Stimulated activated CD4-positive, alpha-beta T cell treated with anti-CD3 and anti-CD28 coated beads, Interleukin-2, amount 100 ng/mL, for 24 hours (primary cell): ENCODE measurements at regions not wholly inside any gene's neighbourhood (a gene's known extent, or its start where the extent isn't known, plus 50 kb on each side); places are given as distances from the start of the nearest gene placed in this dataset.

Experiments used
- DNase-seq, 2 donors: peaks; one replicate each; pipeline ENCODE4 v3.0.0-alpha.2; 2020

GRCh38 chr17:69856946-69857345, 218.1 kb upstream of the KCNJ16 start:
- DNase-seq: no peak

- no peak for DNase-seq
Measured at GRCh38 chr17:69857412-69857835, 217.6 kb upstream of the KCNJ16 start.

- DNase-seq: no peak
Measured at GRCh38 chr17:69858460-69858859, 216.6 kb upstream of the KCNJ16 start.

GRCh38 chr17:69860142-69860680, 214.8 kb upstream of the KCNJ16 start:
- no peak for DNase-seq

DNA sequence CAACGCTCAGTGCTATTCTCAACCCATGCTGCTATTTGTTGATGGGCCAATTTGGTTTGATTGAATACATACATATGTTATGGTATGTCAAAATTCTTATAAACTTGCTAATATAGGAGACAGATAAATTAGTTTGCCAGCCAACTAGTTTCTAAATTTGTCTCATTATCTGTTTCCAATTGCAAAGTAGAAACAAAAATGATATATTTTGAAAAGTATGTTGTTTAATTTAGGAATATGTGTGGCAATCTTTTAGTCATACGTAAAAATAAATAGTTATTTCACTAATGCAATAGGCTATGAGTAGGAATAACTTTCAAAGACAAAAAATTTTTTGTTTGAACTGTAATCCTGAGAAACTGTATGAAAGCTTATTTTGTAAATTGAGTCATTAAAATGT, 210.6 kb upstream of the KCNJ16 start:
- DNase-seq: no peak

DNA sequence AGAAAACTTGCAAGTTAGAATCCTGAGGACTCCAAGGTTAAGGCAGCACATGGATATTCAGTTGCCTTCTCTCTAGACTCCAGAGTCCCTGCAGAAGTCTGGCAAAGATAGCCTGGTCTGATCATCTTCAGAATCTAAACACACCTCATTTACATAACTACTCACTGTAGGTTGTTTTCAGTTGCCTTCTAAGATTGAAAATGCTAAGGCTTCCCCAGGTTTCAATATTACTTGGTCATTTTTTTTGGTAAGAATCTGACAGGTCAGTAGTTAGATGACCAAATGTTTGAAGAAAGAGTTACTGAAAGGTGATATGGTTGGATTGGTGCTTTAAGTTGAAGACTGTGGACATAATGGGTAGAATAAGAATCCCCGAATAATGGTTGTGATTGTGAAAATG, 205.4 kb upstream of the KCNJ16 start:
- no peak for DNase-seq

DNA sequence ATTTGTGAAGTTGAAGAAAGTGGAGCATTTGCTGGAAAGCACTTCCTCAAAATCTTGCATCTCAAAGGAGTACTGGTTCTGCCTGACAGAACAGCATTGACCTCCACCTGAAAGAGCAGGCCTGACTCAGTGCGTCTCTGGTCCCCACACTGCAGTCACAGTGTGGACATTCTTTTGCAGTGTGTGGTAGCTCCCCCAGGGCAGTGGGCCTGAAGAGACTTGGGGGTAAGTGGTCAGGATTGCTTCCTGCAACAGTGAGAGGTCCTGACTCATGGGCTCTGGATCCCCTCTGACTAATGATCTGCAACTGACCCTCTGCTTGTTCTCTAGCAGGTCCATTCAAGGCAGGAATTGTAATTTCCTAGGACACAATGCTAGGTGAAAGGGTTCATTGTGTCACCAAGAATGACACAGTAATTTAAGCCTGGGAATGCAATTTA, 204.9 kb upstream of the KCNJ16 start:
- no peak for DNase-seq

DNA sequence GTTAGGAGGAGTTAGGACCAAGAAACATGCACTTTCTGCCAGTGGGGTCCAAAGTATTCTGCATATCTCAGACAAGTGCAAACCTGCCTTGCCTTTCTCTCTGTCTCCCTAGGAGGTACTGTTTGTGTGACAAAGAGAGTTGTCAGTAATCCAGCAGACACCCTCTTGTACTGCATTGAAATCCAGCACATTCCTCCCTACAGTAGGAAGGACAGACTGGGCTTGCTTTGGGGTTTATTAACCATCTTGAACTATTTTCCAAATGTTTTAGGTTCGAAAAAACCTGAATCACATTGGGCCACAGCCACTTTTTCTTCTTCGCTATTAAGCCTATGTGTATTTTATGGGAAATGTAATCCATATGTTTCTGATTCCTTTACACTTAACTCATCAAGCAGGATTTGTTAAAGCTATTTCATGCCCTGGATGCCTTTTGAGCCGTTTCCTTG, 204.2 kb upstream of the KCNJ16 start:
- DNase-seq: no peak

DNA sequence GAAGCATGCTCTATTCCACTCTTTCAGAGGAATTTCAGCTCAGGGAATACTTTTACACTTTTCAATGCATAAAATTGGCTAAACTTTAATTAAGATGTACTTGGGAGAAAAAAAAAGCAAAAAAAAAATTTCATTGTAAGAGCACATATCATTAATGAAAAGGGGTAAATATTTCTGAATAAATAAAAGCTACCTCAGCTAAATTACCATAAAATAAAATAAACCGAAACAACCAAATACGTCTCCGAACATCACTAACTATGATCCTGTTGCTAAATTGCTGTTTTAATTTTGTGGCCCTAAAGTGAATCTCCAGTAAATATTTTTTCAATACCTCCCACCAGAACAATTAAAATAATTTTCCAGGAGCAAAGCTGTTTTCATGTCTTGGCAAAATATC, 203.7 kb upstream of the KCNJ16 start:
- no peak for DNase-seq

- no peak for DNase-seq
Measured at GRCh38 chr17:69872675-69873262, 202.3 kb upstream of the KCNJ16 start.

DNA sequence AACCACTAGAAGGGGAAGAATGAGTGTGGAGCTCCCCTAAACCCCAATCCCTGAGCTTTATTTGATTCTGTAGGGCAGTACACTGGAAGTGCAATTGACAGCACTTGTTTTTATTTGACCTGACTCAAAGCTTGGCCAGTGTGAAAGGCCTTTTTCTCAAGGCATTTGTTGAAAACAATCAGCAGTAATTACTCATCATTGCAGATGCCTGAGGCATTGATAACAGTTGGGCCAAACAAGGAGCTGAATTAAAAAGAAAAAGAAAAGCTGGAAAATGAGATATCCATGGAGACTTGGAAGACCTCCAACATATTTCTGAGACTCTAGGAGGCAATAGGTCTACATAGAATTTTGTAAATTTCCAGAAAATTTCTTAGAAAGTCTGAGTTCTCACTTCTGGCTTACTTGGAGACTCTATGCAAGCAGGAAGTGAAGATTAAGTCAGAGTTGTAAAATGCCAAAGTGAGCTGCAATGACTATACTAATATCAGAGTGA, 200.8 kb upstream of the KCNJ16 start:
- DNase-seq: no peak

GRCh38 chr17:69876757-69877156, 198.3 kb upstream of the KCNJ16 start:
- no peak for DNase-seq

- no peak for DNase-seq
Measured at GRCh38 chr17:69878661-69879060, 196.4 kb upstream of the KCNJ16 start.

- DNase-seq: no peak
Measured at GRCh38 chr17:69879576-69879975, 195.4 kb upstream of the KCNJ16 start.

DNA sequence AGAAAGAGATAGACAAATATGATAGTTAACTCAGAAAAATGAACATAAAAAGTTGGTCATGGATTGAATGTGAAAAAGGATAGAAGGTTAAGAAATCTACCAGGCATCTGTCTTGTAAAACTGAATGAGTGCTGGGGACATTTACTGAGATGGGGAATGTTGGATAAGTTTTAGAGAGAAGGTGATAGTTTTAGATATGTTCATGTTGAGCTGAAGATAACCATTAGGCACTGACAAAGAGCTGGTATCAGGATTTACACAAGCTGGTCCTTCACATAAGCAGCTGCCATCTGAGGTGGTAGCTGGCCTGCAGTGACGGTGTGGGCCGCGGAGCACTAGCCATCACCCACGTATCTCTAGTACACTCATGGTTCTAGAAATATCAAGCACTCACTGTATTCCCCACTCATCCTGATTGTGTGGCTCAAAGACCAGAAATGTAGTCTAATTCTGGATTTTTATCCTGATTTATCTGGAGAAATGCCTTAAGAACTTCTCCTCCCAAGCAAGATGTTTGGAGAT, 194.4 kb upstream of the KCNJ16 start:
- DNase-seq: no peak

DNA sequence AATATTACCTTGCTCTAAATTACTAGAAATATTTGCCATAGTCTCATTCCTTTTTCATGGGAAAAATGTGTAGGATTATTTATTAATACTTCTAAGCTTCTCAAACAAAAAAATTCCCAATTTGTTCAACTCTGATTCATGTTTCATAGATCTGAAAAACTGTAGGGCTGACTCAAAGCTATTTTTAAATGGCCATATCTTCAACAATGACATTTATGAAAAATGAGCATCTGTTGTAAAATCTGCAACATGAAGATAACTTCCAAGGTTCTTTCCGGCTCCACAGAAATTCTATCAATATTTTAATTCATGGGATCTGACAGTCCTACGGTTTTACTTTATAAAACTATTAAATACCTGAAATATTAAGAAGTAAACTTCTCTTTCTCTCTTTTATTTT, 192.7 kb upstream of the KCNJ16 start:
- DNase-seq: no peak

GRCh38 chr17:69883120-69883519, 191.9 kb upstream of the KCNJ16 start:
- DNase-seq: no peak

DNA sequence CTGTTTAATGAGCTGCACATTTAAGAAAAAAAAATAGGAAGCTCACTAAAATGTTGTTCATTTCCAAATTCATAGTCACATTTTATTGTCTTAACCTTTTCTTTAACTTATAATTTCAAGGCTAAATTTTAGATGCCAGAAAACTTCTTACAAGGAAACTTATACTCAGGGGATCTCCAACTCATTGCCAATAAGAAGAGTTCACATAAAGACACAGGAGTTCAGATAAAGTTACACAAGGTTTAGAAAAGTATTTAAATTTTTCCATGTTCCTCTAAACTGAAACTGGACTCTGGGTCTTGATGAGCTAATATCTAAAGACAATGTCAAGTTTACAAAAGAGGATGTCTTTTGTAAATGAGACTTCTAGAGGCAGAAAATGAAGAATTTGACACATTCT, 190.7 kb upstream of the KCNJ16 start:
- no peak for DNase-seq

DNA sequence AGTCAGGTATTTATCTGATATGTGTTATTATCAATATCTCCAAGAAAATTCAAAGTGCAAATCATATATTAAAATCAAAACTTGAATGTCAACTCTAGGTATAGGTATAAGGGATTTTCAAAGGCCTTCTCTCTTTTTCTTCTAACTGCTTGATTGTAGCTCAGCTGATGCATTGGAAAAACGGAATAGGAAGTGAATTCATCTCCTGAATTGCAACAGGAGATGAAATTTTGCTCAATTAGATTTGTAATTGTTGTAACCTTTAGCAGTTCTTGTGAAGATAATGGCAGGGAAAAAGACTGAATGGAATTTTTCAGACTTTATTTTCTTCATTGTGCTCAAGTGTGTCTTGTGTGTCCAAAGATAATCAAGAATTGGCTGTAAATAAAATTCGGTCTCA, 190.2 kb upstream of the KCNJ16 start:
- DNase-seq: no peak

DNA sequence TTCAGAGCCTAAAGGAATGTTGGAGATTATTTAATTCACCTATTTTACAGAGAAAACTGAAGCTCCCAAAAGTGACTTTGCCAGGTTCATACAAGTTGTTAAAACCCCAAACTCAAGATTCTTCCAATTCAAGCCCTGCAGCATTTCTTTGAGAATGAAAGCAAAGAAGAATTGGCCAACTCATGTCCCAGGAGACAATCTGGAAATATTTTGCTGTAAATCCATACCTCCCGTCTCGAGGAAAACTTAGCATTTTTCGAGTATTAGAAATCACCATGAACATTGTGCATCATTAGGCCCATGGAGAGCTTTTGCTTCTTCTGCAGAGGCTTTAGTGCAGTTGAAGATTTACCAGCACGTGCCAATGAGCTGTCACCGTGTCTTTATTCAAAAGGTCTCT, 176.4 kb upstream of the KCNJ16 start:
- DNase-seq: no peak

DNA sequence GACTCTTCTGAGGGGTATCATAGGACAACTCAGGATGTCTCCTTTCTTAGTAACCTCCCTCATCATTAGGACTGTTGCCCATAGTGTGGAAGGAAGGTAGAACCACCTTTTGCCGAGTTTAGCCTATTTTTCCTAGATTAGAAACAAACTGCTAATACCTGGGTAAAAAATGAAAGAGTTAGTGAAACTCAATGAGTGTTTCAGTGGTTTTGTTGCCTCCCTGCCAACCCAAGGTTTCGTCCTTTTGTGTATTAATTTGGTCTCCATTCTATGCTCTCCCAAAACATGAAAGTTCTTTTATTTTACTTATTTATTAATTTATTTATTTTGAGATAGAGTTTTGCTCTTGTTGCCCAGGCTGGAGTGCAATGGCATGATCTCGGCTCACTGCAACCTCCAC, 174.9 kb upstream of the KCNJ16 start:
- no peak for DNase-seq

DNA sequence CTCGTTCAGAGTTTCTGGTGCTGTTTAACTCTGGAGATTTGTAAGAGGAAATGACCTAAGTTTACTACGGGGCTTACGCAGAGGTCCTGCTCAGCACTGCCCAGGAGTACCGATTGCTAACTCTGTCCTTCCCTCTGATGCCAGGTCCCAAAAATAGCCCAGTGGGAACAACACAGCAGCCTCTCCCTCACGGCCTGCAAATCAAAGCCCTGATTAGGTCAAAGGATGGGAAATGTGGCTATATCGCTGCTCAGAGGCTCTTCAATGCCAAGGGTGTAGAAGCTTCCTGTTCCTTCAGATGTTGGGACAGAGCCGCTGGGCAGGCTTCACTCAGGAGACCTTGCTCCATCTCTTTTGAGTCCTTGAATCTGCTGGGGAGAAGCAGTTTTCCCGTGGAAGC, 174.2 kb upstream of the KCNJ16 start:
- no peak for DNase-seq

GRCh38 chr17:69906306-69906705, 168.7 kb upstream of the KCNJ16 start:
- DNase-seq: no peak

- DNase-seq: no peak
Measured at GRCh38 chr17:69907132-69907847, 167.7 kb upstream of the KCNJ16 start.
